HepG2 (cell line): ENCODE measurements at regions not wholly inside any gene's neighbourhood (a gene's known extent, or its start where the extent isn't known, plus 50 kb on each side); places are given as distances from the start of the nearest gene placed in this dataset.

Experiments
- ATAC-seq: fragments of 200-7000 bp; cut with Tn5 transposase; 3 replicates; pipeline ENCODE4 v1.9.1; 2020; ENCODE audit warnings: mild to moderate bottlenecking, moderate library complexity
- BruUV-seq: library from RNA; stranded (reverse); fragments of 400-500 nt; replicated peaks from 2 replicates; lab custom pipeline; 2021; lab: Mats Ljungman, UMichigan
- CTCF ChIA-PET: fragments of 300-600 bp; formaldehyde crosslinking; extraction: SDS; loops from one replicate; lab custom pipeline; 2021; ENCODE audit warnings: low total read pairs, inconsistent platforms, low intra/inter-chr PET ratio; lab: Yijun Ruan, JAX
- POLR2A ChIA-PET: fragments of 350-600 bp; sonication (Branson Sonifier 250); formaldehyde crosslinking; loops from one replicate; lab custom pipeline; 2020; ENCODE audit warnings: antibody characterized with exemption, inconsistent platforms; lab: Yijun Ruan, JAX
- DNase-seq: peaks from one replicate; pipeline ENCODE4 v3.0.0-alpha.2; 2015; ENCODE audit warnings: low spot score
- FAIRE-seq: peaks from 3 replicates; lab custom pipeline; 2011; peaks lifted over from hg19 to GRCh38; lab: Jason Lieb, UNC
- H2AFZ ChIP-seq: one replicate; pipeline ENCODE4 v1.6.1; 2011; ENCODE audit warnings: low read length, inconsistent platforms
- H3K27ac ChIP-seq: fragments of 300-600 bp; 3 replicates; pipeline ENCODE4 v1.8.0; 2011; ENCODE audit warnings: mixed run types, mild to moderate bottlenecking, mixed read lengths, low read length, inconsistent platforms; ENCODE audit not compliant: insufficient read depth; ENCODE audit errors: extremely low read length
- H3K27me3 ChIP-seq, 2 experiments: fragments of 200-600 bp in 1 of 2; 2 replicates in 1 of 2; 3 replicates in 1 of 2; pipeline versions ENCODE4 v1.6.0 to v1.8.0; 2011; ENCODE audit warnings: low read length in 2 of 2, mild to moderate bottlenecking in 2 of 2, moderate library complexity in 2 of 2, inconsistent platforms in 1 of 2; ENCODE audit not compliant: insufficient read depth in 2 of 2, control insufficient read depth in 1 of 2
- H3K36me3 ChIP-seq, 2 experiments: fragments of 200-600 bp in 1 of 2; replicated peaks in 1 of 2; 2 replicates in 1 of 2; 3 replicates in 1 of 2; pipeline versions ENCODE4 v1.5.1 to v1.8.0; 2011; ENCODE audit warnings: low read length in 2 of 2, inconsistent platforms in 1 of 2; ENCODE audit not compliant: insufficient read depth in 2 of 2, control insufficient read depth in 1 of 2
- H3K4me1 ChIP-seq: 2 replicates; pipeline ENCODE4 v1.5.1; 2012; ENCODE audit warnings: low read length, inconsistent platforms; ENCODE audit not compliant: insufficient read depth
- H3K4me2 ChIP-seq: 2 replicates; pipeline ENCODE4 v1.6.0; 2011; ENCODE audit warnings: low read depth, low read length, inconsistent platforms
- H3K4me3 ChIP-seq, 3 experiments: fragments of 200-600 bp in 1 of 3; sonication (generic), shearing (Covaris generic) in 1 of 3; replicated peaks in 1 of 3; 2 replicates each; pipeline ENCODE4 v1.5.1; 2011 to 2016; ENCODE audit warnings: low read length in 3 of 3, inconsistent platforms in 2 of 3, low read depth in 2 of 3, mild to moderate bottlenecking in 2 of 3, control low read depth in 1 of 3, mixed read lengths in 1 of 3; ENCODE audit not compliant: insufficient read depth in 1 of 3
- H3K79me2 ChIP-seq: one replicate; pipeline ENCODE4 v1.6.1; 2011; ENCODE audit warnings: low read length, inconsistent platforms; ENCODE audit not compliant: insufficient read depth
- H3K9ac ChIP-seq: 2 replicates; pipeline ENCODE4 v1.6.0; 2011; ENCODE audit warnings: mild to moderate bottlenecking, low read depth, low read length, inconsistent platforms; ENCODE audit not compliant: insufficient read depth
- H3K9me3 ChIP-seq: 2 replicates; pipeline ENCODE4 v1.5.1; 2012; ENCODE audit warnings: mild to moderate bottlenecking, low read length
- H4K20me1 ChIP-seq: 2 replicates; pipeline ENCODE4 v1.6.0; 2011; ENCODE audit warnings: inconsistent platforms, mild to moderate bottlenecking, low read length, moderate library complexity; ENCODE audit not compliant: insufficient read depth
- CEBPZ ChIP-seq: IDR thresholded peaks from 2 replicates; pipeline ENCODE4 v1.6.1; 2012; ENCODE audit warnings: low read length, improper control_type of control experiment
- FUBP1 ChIP-seq: sonication (generic); formaldehyde crosslinking; IDR thresholded peaks from 2 replicates; pipeline ENCODE4 v1.5.1; 2020; ENCODE audit warnings: missing genetic modification reagents, mild to moderate bottlenecking, borderline replicate concordance
- KAT8 ChIP-seq: IDR thresholded peaks from 2 replicates; pipeline ENCODE4 v1.6.1; 2016; ENCODE audit warnings: missing genetic modification reagents, missing compliant biosample characterization
- MAFF ChIP-seq: IDR thresholded peaks from 2 replicates; pipeline ENCODE4 v1.6.1; 2011; ENCODE audit warnings: low read depth, low read length, improper control_type of control experiment
- MTA1 ChIP-seq: sonication (generic); formaldehyde crosslinking; IDR thresholded peaks from 2 replicates; pipeline ENCODE4 v1.4.0; 2020; ENCODE audit warnings: missing genetic modification reagents, mild to moderate bottlenecking, borderline replicate concordance
- NR0B2 ChIP-seq: sonication (generic); formaldehyde crosslinking; IDR thresholded peaks from 2 replicates; pipeline ENCODE4 v1.4.0; 2020; ENCODE audit warnings: mild to moderate bottlenecking, missing genetic modification reagents
- SRSF9 ChIP-seq: fragments of 200-400 bp; formaldehyde crosslinking; IDR thresholded peaks from 2 replicates; pipeline ENCODE4 v1.6.1; 2018; ENCODE audit warnings: borderline replicate concordance, mild to moderate bottlenecking, low read depth, low read length; ENCODE audit not compliant: insufficient read depth, poor library complexity, severe bottlenecking
- TCF12 ChIP-seq, 2 experiments: fragments of 450-650 bp in 1 of 2; sonication (generic) in 1 of 2; formaldehyde crosslinking in 1 of 2; IDR thresholded peaks; 2 replicates each; pipeline versions ENCODE4 v1.6.1 to v1.8.0; 2017 to 2022; ENCODE audit warnings: antibody characterized with exemption in 1 of 2, mild to moderate bottlenecking in 1 of 2, missing genetic modification reagents in 1 of 2, moderate library complexity in 1 of 2
- ZBTB25 ChIP-seq: IDR thresholded peaks from 2 replicates; pipeline ENCODE4 v1.6.1; 2018; ENCODE audit warnings: missing genetic modification reagents
- ZNF567 ChIP-seq: sonication (generic); formaldehyde crosslinking; IDR thresholded peaks from 2 replicates; pipeline ENCODE4 v1.8.1; 2023; ENCODE audit warnings: mild to moderate bottlenecking, missing genetic modification reagents, borderline replicate concordance
- WGBS: methylation state at CpG from one replicate; pipeline ENCODE4 v1.1.6; 2017; ENCODE audit warnings: low lambda C conversion rate; 5-methylcytosine and 5-hydroxymethylcytosine counted together
- in situ Hi-C: cut with HindIII; loops from 2 replicates; pipeline ENCODE4 v1.10.0; 2017; ENCODE audit warnings: low pct_unique_long_range_greater_than_20kb; ENCODE audit not compliant: extremely low pct_ligation_motif_present
- intact Hi-C: fragments of 100-400 bp; cut with micrococcal nuclease; formaldehyde crosslinking; loops from one replicate; pipeline ENCODE4 v1.10.0; 2022; ENCODE audit not compliant: unreplicated experiment

- no peaks in the 10 kb centered on the region for H3K4me1 ChIP-seq
- H3K4me3 ChIP-seq, result no peak overlapping the region
- 3% methylated on average over 2 of the region's 2 CpGs for WGBS
- FAIRE-seq (no peak), ATAC-seq (no peak), DNase-seq (no peak)
- H3K27ac ChIP-seq, result no peak overlapping the region
- no peak overlapping the region for H3K9ac ChIP-seq
- TF ChIP-seq SRSF9 (no peak), FUBP1 (CRISPR knock-in tag) (no peak), TCF12 (IDR thresholded peaks at IDR 0.05) (no peak), TCF12 (CRISPR knock-in tag; IDR thresholded peaks at IDR 0.05) (no peak), CEBPZ (no peak), MAFF (no peak), NR0B2 (no peak), MTA1 (CRISPR knock-in tag) (no peak), ZNF567 (CRISPR knock-in tag) (no peak), ZBTB25 (CRISPR knock-in tag) (no peak), KAT8 (no peak)
- CTCF ChIA-PET, result no interaction called here
- no peaks in the 10 kb centered on the region for H3K27me3 ChIP-seq
- no peaks in the 10 kb centered on the region for H3K9me3 ChIP-seq
- no peak overlapping the region for H2AFZ ChIP-seq
- no TSS peak for BruUV-seq
- no peaks in the 10 kb centered on the region for H3K79me2 ChIP-seq
- H3K36me3 ChIP-seq, result no peaks in the 10 kb centered on the region
- POLR2A ChIA-PET, result no interaction called here
- intact Hi-C loops, result no loop called here
- in situ Hi-C loops, result no loop called here
- H4K20me1 ChIP-seq, result no peaks in the 10 kb centered on the region
- no peak overlapping the region for H3K4me2 ChIP-seq
These were observed 478.3 kb downstream of the DMRT2 start for GRCh38 chr9:1528456-1528855.
